ENCODE measurements at regions not wholly inside any gene's neighbourhood (a gene's known extent, or its start where the extent isn't known, plus 50 kb on each side); places are given as distances from the start of the nearest gene placed in this dataset.

- TF ChIP-seq CTCF (conservative IDR thresholded peaks at IDR 0.05; ENCODE audit: low read depth, low read length) (no peak), EZH2 (IDR thresholded peaks at IDR 0.05; ENCODE audit: low read length, unreplicated experiment) (no peak)
These were observed 266.7 kb downstream of the FAM76B start for GRCh38 chr11:95522874-95523273.
